NT2/D1 (cell line): ENCODE measurements at regions not wholly inside any gene's neighbourhood (a gene's known extent, or its start where the extent isn't known, plus 50 kb on each side); places are given as distances from the start of the nearest gene placed in this dataset.

Experiments
- SUZ12 ChIP-seq: IDR thresholded peaks from 2 replicates; pipeline ENCODE4 v1.6.1; 2011; ENCODE audit not compliant: insufficient read length, insufficient read depth; ENCODE audit errors: extremely low read depth
- YY1 ChIP-seq: IDR thresholded peaks from 2 replicates; pipeline ENCODE4 v1.6.1; 2011; ENCODE audit not compliant: insufficient read length, insufficient read depth
- ZNF274 ChIP-seq: IDR thresholded peaks from 2 replicates; pipeline ENCODE4 v1.6.1; 2011; ENCODE audit warnings: mild to moderate bottlenecking, low read depth, low read length

DNA sequence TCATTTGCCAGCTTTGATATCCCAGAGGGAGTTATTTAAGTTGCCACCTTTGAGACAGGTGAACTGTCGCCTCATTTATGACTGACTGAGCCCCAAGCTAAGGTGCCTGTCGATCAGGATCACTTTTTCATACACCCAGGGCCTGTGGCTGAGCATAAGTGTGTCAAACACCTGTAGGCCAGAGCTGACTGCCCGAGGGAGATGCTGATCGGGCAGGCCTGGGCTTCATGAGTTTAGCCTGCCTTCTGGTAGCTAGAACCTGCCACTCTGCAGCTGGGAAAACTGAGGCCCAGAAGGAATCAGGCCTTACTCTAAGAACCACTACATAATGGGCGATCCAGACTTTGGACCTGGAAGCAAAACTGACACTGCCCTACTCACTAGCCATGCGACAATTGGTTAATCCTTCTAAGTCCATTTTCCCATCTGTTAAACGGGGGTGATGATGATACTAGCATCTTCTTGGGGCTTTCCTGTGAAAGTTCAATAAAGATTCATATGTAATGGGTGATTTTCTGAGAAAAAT lies 188.7 kb upstream of the GLI2 start:
- TF ChIP-seq SUZ12: no peak
- TF ChIP-seq ZNF274: no peak
- no peak for TF ChIP-seq YY1
